ENCODE measurements at regions not wholly inside any gene's neighbourhood (a gene's known extent, or its start where the extent isn't known, plus 50 kb on each side); places are given as distances from the start of the nearest gene placed in this dataset.

DNA sequence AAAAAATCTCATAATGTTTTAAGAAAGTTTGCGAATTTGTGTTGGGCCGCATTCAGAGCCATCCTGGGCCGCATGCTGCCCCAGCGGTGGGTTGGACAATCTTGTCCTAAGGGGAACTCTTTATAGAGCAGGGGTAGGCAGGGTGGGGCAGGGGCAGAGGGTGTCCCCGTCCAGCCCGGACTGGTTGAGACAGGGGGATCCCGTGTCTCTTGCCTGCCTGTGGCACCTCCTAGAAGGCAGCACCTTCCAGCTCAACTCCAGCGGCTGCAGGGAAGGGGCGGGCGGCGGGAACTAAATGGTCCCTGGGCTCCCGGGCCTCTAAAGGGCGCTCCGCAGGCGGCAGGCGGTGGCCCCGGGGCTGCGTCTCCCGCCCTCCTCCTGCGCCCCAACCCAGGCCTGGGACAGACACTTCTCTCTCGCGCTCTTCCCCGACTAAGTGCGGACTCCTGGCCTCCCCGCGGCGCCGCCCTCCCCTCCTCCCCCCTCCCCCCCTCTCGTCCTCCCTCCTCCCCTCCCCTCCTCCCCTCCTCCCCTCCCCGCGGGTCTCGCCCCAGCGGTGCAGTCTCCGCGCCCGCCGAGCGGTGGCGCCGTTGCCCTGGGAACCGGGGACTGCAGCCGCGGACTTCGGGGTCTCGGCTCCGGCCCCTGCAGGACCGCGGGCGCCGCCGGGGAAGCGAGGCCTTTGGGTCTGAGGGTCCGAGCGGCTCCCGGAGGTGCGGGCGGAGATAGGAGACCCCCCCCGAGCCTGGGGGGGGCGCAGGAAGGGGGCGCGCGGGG is 132.6 kb downstream of the MRPL36 start:
- Histone ChIP-seq H3K27ac (ENCODE audit: low read depth, low read length) (no peak overlapping the region), H3K9me3 (ENCODE audit: control insufficient read depth in 1 of 2, low read length in 2 of 2) (no peaks in the 10 kb centered on the region), H3K4me1 (ENCODE audit: insufficient read depth, low read length) (peaks cover 4% of the 10 kb centered on the region), H3K27me3 (ENCODE audit: insufficient read depth, low read length) (peaks cover 19% of the 10 kb centered on the region), H3K4me3 (ENCODE audit: low read length in 2 of 2) (no peak overlapping the region), H3K36me3 (ENCODE audit: insufficient read depth, low read length) (no peaks in the 10 kb centered on the region)
- ChIA-PET POLR2A (ENCODE audit: partially characterized antibody) (no interaction called here), CTCF (ENCODE audit: partially characterized antibody) (no interaction called here)
- no peaks in the 10 kb centered on the region for H3K36me3 Mint-ChIP-seq
- peaks cover 55 to 64% of the 10 kb centered on the region in 2 donors for H3K27me3 Mint-ChIP-seq
- peak overlapping the region in 7 of 8 donors; percentile 4 to 81 (median 55) for H3K4me3 Mint-ChIP-seq
- intact Hi-C loops (cut with micrococcal nuclease): no loop called here
- no peak overlapping the region for H3K27ac Mint-ChIP-seq
- DNase-seq: peak in 4 of 5 donors; percentile 24 to 46 (median 40)
- no peaks in the 10 kb centered on the region for H3K9me3 Mint-ChIP-seq
- peaks cover 8 to 20% (median 14%) of the 10 kb centered on the region in 4 donors for H3K4me1 Mint-ChIP-seq

- intact Hi-C loops (cut with micrococcal nuclease): no loop called here
- Mint-ChIP-seq H3K27me3 (peaks cover 55 to 64% of the 10 kb centered on the region in 2 donors), H3K9me3 (no peaks in the 10 kb centered on the region), H3K4me3 (peak overlapping the region; percentile 11 to 81 (median 46)), H3K4me1 (peaks cover 8 to 20% (median 14%) of the 10 kb centered on the region in 4 donors), H3K27ac (no peak overlapping the region), H3K36me3 (no peaks in the 10 kb centered on the region)
- Histone ChIP-seq H3K27me3 (ENCODE audit: insufficient read depth, low read length) (peaks cover 19% of the 10 kb centered on the region), H3K4me3 (ENCODE audit: low read length in 2 of 2) (no peak overlapping the region), H3K9me3 (ENCODE audit: control insufficient read depth in 1 of 2, low read length in 2 of 2) (no peaks in the 10 kb centered on the region), H3K27ac (ENCODE audit: low read depth, low read length) (no peak overlapping the region), H3K36me3 (ENCODE audit: insufficient read depth, low read length) (no peaks in the 10 kb centered on the region), H3K4me1 (ENCODE audit: insufficient read depth, low read length) (peaks cover 4% of the 10 kb centered on the region)
- ChIA-PET POLR2A (ENCODE audit: partially characterized antibody) (no interaction called here), CTCF (ENCODE audit: partially characterized antibody) (no interaction called here)
- DNase-seq: no peak
These were observed 133.4 kb downstream of the MRPL36 start for GRCh38 chr5:1666221-1666620.

- DNase-seq: no peak
- Mint-ChIP-seq H3K4me3 (peak overlapping the region in 7 of 8 donors; percentile 11 to 81 (median 49)), H3K27ac (peak overlapping the region in 1 of 7 donors; percentile 38), H3K9me3 (no peaks in the 10 kb centered on the region), H3K4me1 (peaks cover 8 to 20% (median 14%) of the 10 kb centered on the region in 4 donors), H3K36me3 (no peaks in the 10 kb centered on the region), H3K27me3 (peaks cover 55 to 63% of the 10 kb centered on the region in 2 donors)
- CTCF ChIA-PET (ENCODE audit: partially characterized antibody): no interaction called here
- H3K4me3 ChIP-seq (ENCODE audit: low read length in 2 of 2): no peak overlapping the region
- H3K4me1 ChIP-seq (ENCODE audit: insufficient read depth, low read length): peaks cover 4% of the 10 kb centered on the region
- H3K27me3 ChIP-seq (ENCODE audit: insufficient read depth, low read length): peaks cover 19% of the 10 kb centered on the region
- POLR2A ChIA-PET (ENCODE audit: partially characterized antibody): no interaction called here
- intact Hi-C loops (cut with micrococcal nuclease): no loop called here
- no peaks in the 10 kb centered on the region for H3K9me3 ChIP-seq (ENCODE audit: control insufficient read depth in 1 of 2, low read length in 2 of 2)
- no peak overlapping the region for H3K27ac ChIP-seq (ENCODE audit: low read depth, low read length)
- H3K36me3 ChIP-seq (ENCODE audit: insufficient read depth, low read length): no peaks in the 10 kb centered on the region
These were observed 133.8 kb downstream of the MRPL36 start for GRCh38 chr5:1665803-1666202.

DNA sequence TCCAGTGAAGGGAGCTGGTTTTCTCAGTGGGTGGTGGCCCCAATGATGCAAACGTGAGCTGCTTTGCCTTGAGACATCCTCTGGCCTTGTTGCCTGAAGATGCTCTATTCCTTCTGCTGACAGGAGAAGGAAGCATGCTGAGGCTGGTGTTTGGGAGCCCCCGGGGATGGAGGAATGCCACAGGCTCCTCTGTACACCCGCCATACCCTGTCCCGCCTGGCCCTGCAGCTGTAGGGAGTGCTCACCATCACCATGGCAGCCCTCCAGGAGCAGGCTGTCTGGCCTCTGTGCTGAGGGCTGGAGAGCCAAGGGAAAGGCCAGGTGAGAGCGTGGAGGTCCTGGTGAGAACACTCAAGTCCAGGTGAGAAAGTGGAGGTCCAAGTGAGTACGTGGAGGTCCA is 134.4 kb downstream of the MRPL36 start:
- intact Hi-C loops (cut with micrococcal nuclease): no loop called here
- Mint-ChIP-seq H3K36me3 (no peaks in the 10 kb centered on the region), H3K27ac (no peak overlapping the region), H3K27me3 (peaks cover 57 to 61% of the 10 kb centered on the region in 2 donors), H3K9me3 (no peaks in the 10 kb centered on the region), H3K4me3 (peak overlapping the region in 1 of 8 donors; percentile 11), H3K4me1 (peaks cover 8 to 20% (median 14%) of the 10 kb centered on the region in 4 donors)
- no peak for DNase-seq
- H3K27ac ChIP-seq (ENCODE audit: low read depth, low read length): no peak overlapping the region
- no peak overlapping the region for H3K4me3 ChIP-seq (ENCODE audit: low read length in 2 of 2)
- no peaks in the 10 kb centered on the region for H3K36me3 ChIP-seq (ENCODE audit: insufficient read depth, low read length)
- H3K9me3 ChIP-seq (ENCODE audit: control insufficient read depth in 1 of 2, low read length in 2 of 2): no peaks in the 10 kb centered on the region
- H3K4me1 ChIP-seq (ENCODE audit: insufficient read depth, low read length): peaks cover 4% of the 10 kb centered on the region
- H3K27me3 ChIP-seq (ENCODE audit: insufficient read depth, low read length): peaks cover 19% of the 10 kb centered on the region
- ChIA-PET POLR2A (ENCODE audit: partially characterized antibody) (no interaction called here), CTCF (ENCODE audit: partially characterized antibody) (no interaction called here)

DNA sequence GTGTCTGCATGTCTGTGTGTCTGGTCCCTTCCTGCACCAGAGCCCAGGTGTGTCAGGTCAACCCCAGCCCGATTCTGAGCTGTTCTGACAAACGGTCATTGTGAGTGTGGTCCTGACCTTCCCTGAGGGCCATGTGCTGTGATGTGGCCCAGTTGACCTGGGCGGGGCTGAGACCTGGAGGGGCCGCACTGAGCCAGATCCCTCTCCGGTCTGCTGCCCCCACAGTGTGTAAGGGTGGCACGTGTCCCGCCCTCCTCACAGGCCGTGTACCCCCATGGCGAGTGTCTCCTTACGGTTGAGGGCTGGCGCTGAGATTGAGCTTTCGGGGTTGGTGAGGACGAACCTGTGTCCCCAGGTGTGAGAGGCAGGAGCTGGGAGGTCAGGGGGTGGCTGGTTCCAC is 136.5 kb downstream of the MRPL36 start:
- Mint-ChIP-seq H3K9me3 (no peaks in the 10 kb centered on the region), H3K36me3 (no peaks in the 10 kb centered on the region), H3K4me3 (no peak overlapping the region), H3K4me1 (peaks cover 6 to 20% (median 11%) of the 10 kb centered on the region in 4 donors), H3K27ac (no peak overlapping the region), H3K27me3 (peaks cover 47 to 55% of the 10 kb centered on the region in 2 donors)
- CTCF ChIA-PET (ENCODE audit: partially characterized antibody): no interaction called here
- Histone ChIP-seq H3K27me3 (ENCODE audit: insufficient read depth, low read length) (peaks cover 19% of the 10 kb centered on the region), H3K4me1 (ENCODE audit: insufficient read depth, low read length) (peaks cover 4% of the 10 kb centered on the region), H3K27ac (ENCODE audit: low read depth, low read length) (no peak overlapping the region), H3K9me3 (ENCODE audit: control insufficient read depth in 1 of 2, low read length in 2 of 2) (no peaks in the 10 kb centered on the region), H3K36me3 (ENCODE audit: insufficient read depth, low read length) (no peaks in the 10 kb centered on the region), H3K4me3 (ENCODE audit: low read length in 2 of 2) (no peak overlapping the region)
- intact Hi-C loops (cut with micrococcal nuclease): no loop called here
- POLR2A ChIA-PET (ENCODE audit: partially characterized antibody): no interaction called here
- no peak for DNase-seq

- peaks cover 4% of the 10 kb centered on the region for H3K4me1 ChIP-seq (ENCODE audit: insufficient read depth, low read length)
- no peak for DNase-seq
- Mint-ChIP-seq H3K4me3 (no peak overlapping the region), H3K36me3 (no peaks in the 10 kb centered on the region), H3K9me3 (no peaks in the 10 kb centered on the region), H3K27ac (peak overlapping the region in 1 of 7 donors; percentile 46), H3K27me3 (peaks cover 45 to 55% of the 10 kb centered on the region in 2 donors), H3K4me1 (peaks cover 4 to 20% (median 10%) of the 10 kb centered on the region in 4 donors)
- H3K27me3 ChIP-seq (ENCODE audit: insufficient read depth, low read length): peaks cover 19% of the 10 kb centered on the region
- no peaks in the 10 kb centered on the region for H3K36me3 ChIP-seq (ENCODE audit: insufficient read depth, low read length)
- intact Hi-C loops (cut with micrococcal nuclease): no loop called here
- H3K27ac ChIP-seq (ENCODE audit: low read depth, low read length): no peak overlapping the region
- H3K9me3 ChIP-seq (ENCODE audit: control insufficient read depth in 1 of 2, low read length in 2 of 2): no peaks in the 10 kb centered on the region
- H3K4me3 ChIP-seq (ENCODE audit: low read length in 2 of 2): no peak overlapping the region
- CTCF ChIA-PET (ENCODE audit: partially characterized antibody): no interaction called here
- POLR2A ChIA-PET (ENCODE audit: partially characterized antibody): no interaction called here
These were observed 137.0 kb downstream of the MRPL36 start for GRCh38 chr5:1662559-1663085.

DNA sequence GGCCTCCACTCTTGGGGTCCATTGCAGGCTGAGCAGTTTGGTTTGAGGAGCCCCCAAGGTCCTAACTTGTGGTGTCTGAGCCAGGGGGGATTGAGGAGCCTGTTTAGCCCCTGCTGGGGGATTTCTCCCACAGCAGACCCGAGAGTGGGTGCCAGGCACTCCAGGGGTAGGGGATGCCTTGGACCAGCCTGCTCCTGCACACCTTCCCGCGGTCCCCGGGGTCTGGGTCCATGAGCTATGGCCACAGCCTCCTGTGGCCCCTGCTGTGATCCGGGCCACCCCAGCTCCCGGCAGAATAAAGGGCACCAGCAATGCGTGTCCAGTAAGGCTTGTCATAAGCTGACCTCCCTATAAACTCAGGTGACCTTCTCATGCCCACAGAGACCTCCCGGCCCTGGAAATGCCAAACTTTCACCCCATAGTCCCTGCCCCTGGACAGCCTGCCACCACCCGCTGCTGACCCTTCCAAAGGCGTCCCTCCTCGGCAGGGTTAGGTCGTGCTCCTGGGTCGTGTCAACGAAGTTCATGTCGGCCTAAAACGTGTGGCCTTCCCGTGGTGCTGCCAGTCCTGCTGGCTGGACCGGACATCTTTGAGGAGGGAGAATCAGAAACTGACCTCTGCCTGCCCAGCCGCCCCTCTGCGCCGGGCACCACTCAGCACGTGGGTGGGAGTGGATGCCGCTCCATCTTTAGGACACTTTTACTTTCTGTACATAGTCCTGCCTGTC is 137.6 kb downstream of the MRPL36 start:
- peaks cover 4 to 20% (median 10%) of the 10 kb centered on the region in 4 donors for H3K4me1 Mint-ChIP-seq
- no peak overlapping the region for H3K27ac Mint-ChIP-seq
- DNase-seq: no peak
- Histone ChIP-seq H3K27me3 (ENCODE audit: insufficient read depth, low read length) (peaks cover 19% of the 10 kb centered on the region), H3K4me1 (ENCODE audit: insufficient read depth, low read length) (peaks cover 4% of the 10 kb centered on the region), H3K36me3 (ENCODE audit: insufficient read depth, low read length) (no peaks in the 10 kb centered on the region), H3K9me3 (ENCODE audit: control insufficient read depth in 1 of 2, low read length in 2 of 2) (no peaks in the 10 kb centered on the region), H3K27ac (ENCODE audit: low read depth, low read length) (no peak overlapping the region), H3K4me3 (ENCODE audit: low read length in 2 of 2) (no peak overlapping the region)
- ChIA-PET POLR2A (ENCODE audit: partially characterized antibody) (no interaction called here), CTCF (ENCODE audit: partially characterized antibody) (no interaction called here)
- H3K36me3 Mint-ChIP-seq: no peaks in the 10 kb centered on the region
- peaks cover 45 to 60% of the 10 kb centered on the region in 2 donors for H3K27me3 Mint-ChIP-seq
- H3K9me3 Mint-ChIP-seq: no peaks in the 10 kb centered on the region
- H3K4me3 Mint-ChIP-seq: no peak overlapping the region
- intact Hi-C loops (cut with micrococcal nuclease): no loop called here

All from CD4-positive, alpha-beta memory T cell (primary cell).